ENCODE measurements at regions not wholly inside any gene's neighbourhood (a gene's known extent, or its start where the extent isn't known, plus 50 kb on each side); places are given as distances from the start of the nearest gene placed in this dataset.

- Histone ChIP-seq H3K4me3 (ENCODE audit: low read depth, low read length) (no peak overlapping the region), H3K27ac (no peak overlapping the region), H3K36me3 (ENCODE audit: control insufficient read depth, insufficient read depth, low read length) (no peaks in the 10 kb centered on the region), H3K4me1 (no peaks in the 10 kb centered on the region), H3K79me2 (no peaks in the 10 kb centered on the region), H3K9me3 (ENCODE audit: control insufficient read depth, low read length) (no peaks in the 10 kb centered on the region), H3K9ac (no peak overlapping the region), H3K27me3 (ENCODE audit: control insufficient read depth, insufficient read depth, low read length) (no peaks in the 10 kb centered on the region), H2AFZ (no peak overlapping the region), H3K4me2 (ENCODE audit: low read length) (no peak overlapping the region)
- no peak for TF ChIP-seq CTCF (IDR thresholded peaks at IDR 0.05)
Observed at GRCh38 chr2:38492042-38492615, 110.6 kb downstream of the HNRNPLL start.

GRCh38 chr2:38491436-38491835 lies 111.3 kb downstream of the HNRNPLL start:
- Histone ChIP-seq H3K9ac (no peak overlapping the region), H3K4me1 (no peaks in the 10 kb centered on the region), H3K9me3 (ENCODE audit: control insufficient read depth, low read length) (no peaks in the 10 kb centered on the region), H2AFZ (no peak overlapping the region), H3K27ac (no peak overlapping the region), H3K36me3 (ENCODE audit: control insufficient read depth, insufficient read depth, low read length) (no peaks in the 10 kb centered on the region), H3K4me2 (ENCODE audit: low read length) (no peak overlapping the region), H3K4me3 (ENCODE audit: low read depth, low read length) (no peak overlapping the region), H3K27me3 (ENCODE audit: control insufficient read depth, insufficient read depth, low read length) (no peaks in the 10 kb centered on the region), H3K79me2 (no peaks in the 10 kb centered on the region)
- TF ChIP-seq CTCF (IDR thresholded peaks at IDR 0.05) = no peak

- no peak for TF ChIP-seq CTCF (IDR thresholded peaks at IDR 0.05)
- Histone ChIP-seq H2AFZ (no peak overlapping the region), H3K9ac (no peak overlapping the region), H3K4me2 (ENCODE audit: low read length) (no peak overlapping the region), H3K4me3 (ENCODE audit: low read depth, low read length) (no peak overlapping the region), H3K4me1 (no peaks in the 10 kb centered on the region), H3K27ac (no peak overlapping the region), H3K27me3 (ENCODE audit: control insufficient read depth, insufficient read depth, low read length) (no peaks in the 10 kb centered on the region), H3K36me3 (ENCODE audit: control insufficient read depth, insufficient read depth, low read length) (no peaks in the 10 kb centered on the region), H3K79me2 (no peaks in the 10 kb centered on the region), H3K9me3 (ENCODE audit: control insufficient read depth, low read length) (no peaks in the 10 kb centered on the region)
Observed at GRCh38 chr2:38489846-38490245, 112.8 kb upstream of the ATL2 start.

GRCh38 chr2:38487852-38488251 lies 110.8 kb upstream of the ATL2 start:
- Histone ChIP-seq H3K27ac (no peak overlapping the region), H2AFZ (no peak overlapping the region), H3K4me1 (no peaks in the 10 kb centered on the region), H3K79me2 (no peaks in the 10 kb centered on the region), H3K9me3 (ENCODE audit: control insufficient read depth, low read length) (no peaks in the 10 kb centered on the region), H3K9ac (no peak overlapping the region), H3K27me3 (ENCODE audit: control insufficient read depth, insufficient read depth, low read length) (no peaks in the 10 kb centered on the region), H3K4me2 (ENCODE audit: low read length) (no peak overlapping the region), H3K36me3 (ENCODE audit: control insufficient read depth, insufficient read depth, low read length) (no peaks in the 10 kb centered on the region), H3K4me3 (ENCODE audit: low read depth, low read length) (no peak overlapping the region)
- no peak for TF ChIP-seq CTCF (IDR thresholded peaks at IDR 0.05)

Data from parathyroid adenoma (tissue), 2 donors.